NCI-H146 treated with DMSO at 0.1 percent for 48 hours (cell line): ENCODE measurements at regions not wholly inside any gene's neighbourhood (a gene's known extent, or its start where the extent isn't known, plus 50 kb on each side); places are given as distances from the start of the nearest gene placed in this dataset.
"Not testable (repeated sequence)": the region's sequence is repeated elsewhere in the genome, so short reads cannot be mapped to it uniquely, and the experiment has no call there.

Source experiments
- DNase-seq: peaks from one replicate; lab custom pipeline; 2025; ENCODE audit not compliant: unreplicated experiment; lab: John Stamatoyannopoulos, UW

DNA sequence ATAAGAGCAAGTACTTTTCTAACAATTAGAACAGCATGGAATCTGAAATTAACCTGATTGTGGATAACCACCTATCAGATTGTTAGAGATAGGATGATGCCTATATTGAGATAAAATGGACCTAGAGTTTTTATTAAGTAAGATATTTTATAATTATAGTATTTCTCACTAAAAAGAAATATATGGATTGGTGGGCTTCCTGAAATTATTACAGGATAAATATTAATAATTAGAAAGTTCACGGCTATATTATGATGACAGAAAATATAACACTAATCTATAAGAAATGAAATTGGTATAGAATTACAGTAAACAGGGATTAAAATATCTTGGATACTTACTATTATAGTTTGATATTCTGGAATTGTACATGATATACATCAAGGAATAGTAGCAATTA lies 378.0 kb upstream of the SPRY2 start:
- no peak for DNase-seq

- DNase-seq, result no peak
Observed at GRCh38 chr13:80717776-80718175, 376.9 kb upstream of the SPRY2 start.

DNA sequence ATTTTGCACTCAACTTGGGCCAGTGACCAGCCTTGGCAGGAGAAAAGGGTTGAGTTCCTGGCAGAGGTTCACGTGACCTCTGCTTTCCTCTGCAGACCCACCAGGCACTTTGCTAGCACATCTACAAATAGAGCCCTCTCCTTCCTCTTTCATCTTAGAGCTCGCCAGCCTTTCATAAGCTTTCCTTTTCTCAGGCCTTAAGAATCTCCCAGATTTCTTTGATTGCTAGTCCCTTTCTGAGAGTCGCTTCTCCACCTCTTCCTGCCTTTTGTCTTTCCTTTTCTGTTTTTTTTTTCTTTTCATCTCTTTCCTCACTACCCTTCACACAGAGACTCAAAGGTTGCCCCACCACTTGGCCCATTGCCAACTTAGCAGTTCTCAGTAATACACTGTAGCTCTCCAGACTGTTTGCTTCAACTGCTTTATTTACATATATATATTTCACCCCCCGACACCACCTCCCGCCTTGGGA lies 375.7 kb upstream of the SPRY2 start:
- DNase-seq, result no peak

- no peak for DNase-seq
Observed at GRCh38 chr13:80712026-80712425, 371.1 kb upstream of the SPRY2 start.

GRCh38 chr13:80708791-80709190 lies 367.9 kb upstream of the SPRY2 start:
- no peak for DNase-seq

GRCh38 chr13:80707000-80707983 lies 366.4 kb upstream of the SPRY2 start:
- no peak for DNase-seq

GRCh38 chr13:80706164-80706471 lies 365.2 kb upstream of the SPRY2 start:
- DNase-seq, result no peak

DNA sequence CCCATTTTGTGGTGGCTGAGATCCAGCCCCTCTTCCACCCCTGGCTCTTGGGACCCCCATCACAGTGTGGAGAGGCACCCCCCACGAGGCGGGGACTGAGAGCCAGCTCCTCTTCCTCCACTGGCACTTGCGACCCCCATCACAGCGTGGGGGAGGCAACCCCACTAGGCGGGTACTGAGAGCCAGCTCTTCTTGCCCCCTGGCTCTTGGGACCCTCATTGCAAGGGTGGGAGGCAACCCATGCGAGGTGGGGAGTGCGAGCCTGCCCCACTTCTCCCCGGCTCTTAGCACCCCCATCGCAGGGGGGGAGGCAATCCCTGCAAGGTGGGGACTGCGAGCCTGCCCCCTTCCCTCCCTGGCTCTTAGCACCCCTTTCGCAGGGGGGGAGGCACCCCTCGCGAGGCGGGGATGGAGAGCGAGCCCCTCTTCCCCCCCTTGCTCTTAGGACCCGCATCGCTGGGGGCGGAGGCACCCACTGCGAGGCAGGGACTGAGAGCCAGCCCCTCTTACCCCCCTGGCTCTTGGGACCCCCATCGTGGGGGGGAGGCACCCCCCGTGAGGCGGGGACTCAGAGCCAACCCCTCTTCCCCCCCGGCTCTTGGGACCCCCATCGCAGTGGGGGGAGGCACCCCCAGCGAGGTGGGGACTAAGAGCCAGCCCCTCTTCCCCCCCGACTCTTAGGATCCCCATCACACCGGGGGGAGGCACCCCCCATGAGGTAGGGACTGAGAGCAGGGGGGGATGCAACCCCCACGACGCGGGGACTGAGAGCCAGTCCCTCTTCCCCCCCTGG lies 364.6 kb upstream of the SPRY2 start:
- DNase-seq, result no peak

GRCh38 chr13:80704369-80704768 lies 363.4 kb upstream of the SPRY2 start:
- DNase-seq, result no peak

DNA sequence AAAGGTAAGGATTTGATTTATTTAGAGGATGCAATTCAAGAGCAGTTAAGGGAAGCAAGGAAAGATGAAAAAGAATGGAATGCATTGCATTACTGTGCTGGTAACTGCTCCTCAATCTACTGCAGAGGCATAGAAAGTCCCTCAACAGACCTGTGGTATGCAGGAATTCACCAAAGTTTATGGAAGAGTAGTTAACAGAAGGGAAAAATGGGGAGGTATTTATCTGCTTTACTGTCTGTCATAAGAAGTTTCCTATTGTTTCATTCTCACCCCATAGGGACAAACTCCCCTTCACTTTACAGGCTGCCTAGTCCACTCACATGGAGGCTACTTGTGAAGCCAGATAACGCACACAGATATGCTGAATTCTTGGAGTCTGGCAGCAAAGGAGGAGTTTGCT lies 354.9 kb upstream of the SPRY2 start:
- DNase-seq, result no peak

DNA sequence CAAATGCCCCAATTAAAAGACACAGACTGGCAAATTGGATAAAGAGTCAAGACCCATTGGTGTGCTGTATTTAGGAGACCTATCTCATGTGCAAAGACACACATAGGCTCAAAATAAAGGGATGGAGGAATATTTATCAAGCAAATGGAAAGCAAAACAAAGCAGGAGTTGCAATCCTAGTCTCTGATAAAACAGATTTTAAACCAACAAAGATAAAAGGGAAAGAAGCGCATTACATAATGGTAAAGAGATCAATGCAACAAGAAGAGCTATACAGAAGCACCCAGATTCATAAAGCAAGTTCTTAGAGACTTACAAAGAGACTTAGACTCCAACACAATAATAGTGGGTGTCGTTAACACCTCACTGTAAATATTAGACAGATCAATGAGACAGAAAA lies 350.9 kb upstream of the SPRY2 start:
- DNase-seq, result not testable (repeated sequence)

- no peak for DNase-seq
Observed at GRCh38 chr13:80690208-80690607, 349.3 kb upstream of the SPRY2 start.

- no peak for DNase-seq
Observed at GRCh38 chr13:80688593-80688992, 347.7 kb upstream of the SPRY2 start.

DNA sequence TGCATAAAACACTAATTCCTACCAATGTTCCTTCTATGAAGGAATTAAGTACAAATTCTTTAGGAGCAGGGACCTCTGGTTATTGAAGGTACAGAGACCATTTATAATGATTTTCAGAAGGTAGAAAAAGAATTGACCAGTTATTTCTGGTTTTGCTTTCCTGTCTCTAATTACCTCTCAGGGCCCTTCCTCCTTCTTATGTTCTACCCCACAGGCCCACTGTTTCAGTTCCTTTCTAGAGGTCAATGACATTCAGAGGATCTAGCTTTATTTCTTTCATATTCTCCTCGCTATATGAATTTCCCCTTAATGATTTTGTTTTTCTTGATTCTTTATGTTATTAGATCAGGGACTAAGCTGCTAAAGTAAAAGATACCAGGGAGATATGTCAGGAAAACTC lies 345.0 kb upstream of the SPRY2 start:
- DNase-seq, result no peak

- DNase-seq, result no peak
Observed at GRCh38 chr13:80684217-80684991, 343.5 kb upstream of the SPRY2 start.

DNA sequence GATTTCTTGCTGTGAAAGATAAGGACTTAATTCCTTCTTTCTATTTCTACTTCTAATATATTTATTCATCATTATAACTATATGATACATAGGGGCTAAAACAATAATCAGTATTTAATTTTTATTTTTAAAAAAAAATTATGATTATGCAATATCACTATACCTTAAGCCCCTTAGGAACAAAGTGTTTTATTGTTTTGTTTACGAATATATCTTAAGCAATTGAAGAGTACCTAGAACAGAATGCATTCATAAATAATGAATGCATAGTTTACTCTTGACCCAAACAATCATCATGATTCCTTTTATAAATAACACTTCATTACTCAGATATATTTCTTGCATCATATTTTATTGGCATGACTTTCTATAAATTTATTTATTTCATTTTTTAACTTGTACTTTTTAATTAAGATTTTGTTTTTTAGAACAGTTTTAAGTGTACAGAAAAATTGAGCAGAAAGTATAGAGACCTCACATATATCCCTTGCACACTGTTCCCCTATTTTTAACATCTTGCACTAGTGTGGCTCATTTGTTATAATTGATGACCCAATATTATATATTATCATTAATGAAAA lies 339.9 kb upstream of the SPRY2 start:
- no peak for DNase-seq

DNA sequence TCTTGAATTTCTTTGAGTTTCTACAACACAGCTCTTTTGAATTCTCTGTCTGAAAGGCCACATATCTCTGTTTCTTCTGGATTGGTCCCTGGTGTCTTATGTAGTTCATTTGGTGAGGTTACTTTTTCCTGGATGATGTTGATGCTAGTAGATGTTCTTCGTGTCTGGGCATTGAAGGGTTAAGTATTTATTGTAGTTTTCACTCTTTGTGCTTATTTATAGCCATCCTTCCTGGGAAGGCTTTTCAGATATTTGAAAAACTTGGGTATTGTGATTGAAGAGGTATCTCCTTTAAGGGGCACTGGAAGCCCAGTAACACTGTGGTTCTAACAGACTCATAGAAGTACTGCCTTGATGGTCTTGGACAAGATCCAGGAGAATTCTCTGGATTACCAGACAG lies 338.5 kb upstream of the SPRY2 start:
- DNase-seq, result no peak

DNA sequence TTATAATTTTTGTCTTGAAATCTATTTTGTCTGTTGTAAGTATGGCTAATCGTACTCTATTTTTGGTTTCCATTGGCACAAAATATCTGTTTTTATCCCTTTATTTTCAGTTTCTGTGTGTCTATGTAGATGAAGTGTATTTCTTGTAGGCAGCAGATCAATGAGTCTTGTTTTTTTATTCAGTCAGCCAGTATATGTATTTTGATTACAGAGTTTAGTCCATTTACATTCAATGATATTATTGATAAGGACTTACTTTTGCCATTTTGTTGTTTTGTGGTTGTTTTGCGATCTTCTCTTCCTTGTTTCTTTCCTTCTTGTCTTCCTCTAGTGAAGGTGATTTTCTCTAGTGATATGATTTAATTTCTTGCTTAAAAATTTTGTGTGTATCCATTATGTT lies 336.3 kb upstream of the SPRY2 start:
- no peak for DNase-seq

DNA sequence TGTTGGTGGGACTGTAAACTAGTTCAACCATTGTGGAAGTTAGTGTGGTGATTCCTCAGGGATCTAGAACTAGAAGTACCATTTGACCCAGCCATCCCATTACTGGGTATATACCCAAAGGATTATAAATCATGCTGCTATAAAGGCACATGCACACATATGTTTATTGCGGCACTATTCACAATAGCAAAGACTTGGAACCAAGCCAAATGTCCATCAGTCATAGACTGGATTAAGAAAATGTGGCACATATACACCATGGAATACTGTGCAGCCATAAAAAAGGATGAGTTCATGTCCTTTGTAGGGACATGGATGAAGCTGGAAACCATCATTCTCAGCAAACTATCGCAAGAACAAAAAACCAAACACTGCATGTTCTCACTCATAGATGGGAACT lies 334.5 kb upstream of the SPRY2 start:
- not testable (repeated sequence) for DNase-seq

DNA sequence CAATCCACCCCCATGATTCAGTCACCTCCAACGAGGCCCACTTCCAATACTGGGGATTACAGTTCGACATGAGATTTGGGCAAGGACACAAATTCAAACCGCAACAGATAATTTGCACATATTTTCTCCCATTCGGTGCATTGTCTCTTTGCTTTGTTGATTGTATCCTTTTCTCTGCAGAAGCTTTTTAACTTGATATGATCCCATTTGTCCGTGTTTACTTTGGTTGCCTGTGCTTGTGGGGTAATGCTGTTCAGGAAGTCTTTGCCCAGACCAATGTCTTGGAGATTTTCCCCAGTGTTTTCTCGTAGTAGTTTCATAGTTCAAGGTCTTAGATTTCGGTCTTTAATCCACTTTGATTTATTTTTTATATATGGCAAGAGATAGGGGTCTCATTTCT lies 330.8 kb upstream of the SPRY2 start:
- no peak for DNase-seq

DNA sequence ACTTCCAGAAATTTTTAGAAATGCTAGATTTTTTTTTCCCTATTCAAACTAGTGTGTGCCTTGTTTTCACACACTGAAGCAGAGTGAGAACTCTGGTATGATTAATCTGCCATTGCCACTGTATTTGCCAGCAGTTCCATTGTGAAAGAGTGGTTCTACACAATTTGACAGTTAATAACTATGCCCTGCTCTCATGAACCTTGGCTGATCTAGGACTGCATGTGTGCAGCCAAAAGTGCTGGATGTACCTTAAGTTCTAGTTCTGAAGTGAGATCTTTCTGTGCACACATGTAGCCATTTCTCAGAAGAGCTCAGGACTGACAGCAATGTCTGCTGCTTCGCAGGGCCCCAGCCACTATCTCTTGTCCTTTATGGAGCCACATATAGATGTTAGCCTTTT lies 328.2 kb upstream of the SPRY2 start:
- no peak for DNase-seq
